Keratinocyte (primary cell): ENCODE measurements at regions not wholly inside any gene's neighbourhood (a gene's known extent, or its start where the extent isn't known, plus 50 kb on each side); places are given as distances from the start of the nearest gene placed in this dataset.

Experiments
- DNase-seq: peaks from one replicate; pipeline ENCODE4 v3.0.0-alpha.2; 2011; ENCODE audit warnings: low read depth, missing footprints, low spot score
- FAIRE-seq: peaks from 2 replicates; lab custom pipeline; 2011; peaks lifted over from hg19 to GRCh38; lab: Jason Lieb, UNC
- H2AFZ ChIP-seq: 2 replicates; pipeline ENCODE4 v1.6.0; 2012; ENCODE audit warnings: low read length, control low read depth, inconsistent platforms; ENCODE audit not compliant: control insufficient read depth
- H3K27ac ChIP-seq: 2 replicates; pipeline ENCODE4 v1.5.1; 2011; ENCODE audit warnings: low read length; ENCODE audit not compliant: control insufficient read depth, insufficient read depth
- H3K27me3 ChIP-seq: 3 replicates; pipeline ENCODE4 v1.6.0; 2011; ENCODE audit warnings: low read length; ENCODE audit not compliant: control insufficient read depth, insufficient read depth; ENCODE audit errors: extremely low read depth
- H3K36me3 ChIP-seq, 2 experiments: 2 replicates in 1 of 2; 3 replicates in 1 of 2; pipeline ENCODE4 v1.5.1; 2011; ENCODE audit warnings: low read length in 2 of 2, mild to moderate bottlenecking in 1 of 2; ENCODE audit not compliant: control insufficient read depth in 2 of 2, insufficient read depth in 2 of 2; ENCODE audit errors: extremely low read depth in 1 of 2
- H3K4me1 ChIP-seq: 3 replicates; pipeline ENCODE4 v1.5.1; 2011; ENCODE audit warnings: low read length; ENCODE audit not compliant: control insufficient read depth, insufficient read depth; ENCODE audit errors: extremely low read depth
- H3K4me2 ChIP-seq: 3 replicates; pipeline ENCODE4 v1.6.0; 2011; ENCODE audit warnings: low read depth, low read length; ENCODE audit not compliant: control insufficient read depth, insufficient read depth; ENCODE audit errors: extremely low read depth
- H3K4me3 ChIP-seq, 3 experiments: fragments of 200-600 bp in 1 of 3; sonication (generic) in 1 of 3; 2 replicates in 2 of 3; 3 replicates in 1 of 3; pipeline ENCODE4 v1.5.1; 2011 to 2016; ENCODE audit warnings: low read length in 3 of 3, mild to moderate bottlenecking in 3 of 3, control low read depth in 2 of 3, inconsistent platforms in 1 of 3, low read depth in 1 of 3, mixed read lengths in 1 of 3, mixed run types in 1 of 3, moderate library complexity in 1 of 3; ENCODE audit not compliant: control insufficient read depth in 2 of 3, insufficient read depth in 2 of 3; ENCODE audit errors: extremely low read depth in 1 of 3
- H3K79me2 ChIP-seq: 2 replicates; pipeline ENCODE4 v1.6.0; 2012; ENCODE audit warnings: low read length; ENCODE audit not compliant: control insufficient read depth, insufficient read depth
- H3K9ac ChIP-seq: 3 replicates; pipeline ENCODE4 v1.6.0; 2011; ENCODE audit warnings: low read length; ENCODE audit not compliant: control insufficient read depth, insufficient read depth; ENCODE audit errors: extremely low read depth
- H3K9me1 ChIP-seq: 3 replicates; pipeline ENCODE4 v1.6.0; 2011; ENCODE audit warnings: low read length; ENCODE audit not compliant: control insufficient read depth, insufficient read depth; ENCODE audit errors: extremely low read depth
- H3K9me3 ChIP-seq: 2 replicates; pipeline ENCODE4 v1.5.1; 2012; ENCODE audit warnings: low read depth, low read length; ENCODE audit not compliant: control insufficient read depth
- H4K20me1 ChIP-seq: 3 replicates; pipeline ENCODE4 v1.6.0; 2011; ENCODE audit warnings: low read length; ENCODE audit not compliant: control insufficient read depth, insufficient read depth; ENCODE audit errors: extremely low read depth
- EZH2 ChIP-seq: IDR thresholded peaks from one replicate; pipeline ENCODE4 v1.6.1; 2012; ENCODE audit warnings: inconsistent platforms, mild to moderate bottlenecking, low read length, moderate library complexity
- dilution Hi-C: fragments of 300-500 bp; cut with MboI; formaldehyde crosslinking; loops from one replicate; pipeline ENCODE4 v1.7.0; 2020; ENCODE audit warnings: low sequenced_read_pairs; ENCODE audit not compliant: extremely low pct_ligation_motif_present
- TF ChIP-seq, protein P1 (sequence below), 3 experiments: IDR thresholded peaks in 1 of 3; conservative IDR thresholded peaks in 1 of 3; optimal IDR thresholded peaks in 1 of 3; 2 replicates in 2 of 3; 3 replicates in 1 of 3; pipeline versions ENCODE3 to v1.5.1; 2011; ENCODE audit warnings: low read length in 3 of 3, mild to moderate bottlenecking in 3 of 3, moderate library complexity in 2 of 3, control low read depth in 1 of 3, inconsistent platforms in 1 of 3; ENCODE audit not compliant: insufficient read depth in 2 of 3; ENCODE audit errors: extremely low read depth in 1 of 3

DNA sequence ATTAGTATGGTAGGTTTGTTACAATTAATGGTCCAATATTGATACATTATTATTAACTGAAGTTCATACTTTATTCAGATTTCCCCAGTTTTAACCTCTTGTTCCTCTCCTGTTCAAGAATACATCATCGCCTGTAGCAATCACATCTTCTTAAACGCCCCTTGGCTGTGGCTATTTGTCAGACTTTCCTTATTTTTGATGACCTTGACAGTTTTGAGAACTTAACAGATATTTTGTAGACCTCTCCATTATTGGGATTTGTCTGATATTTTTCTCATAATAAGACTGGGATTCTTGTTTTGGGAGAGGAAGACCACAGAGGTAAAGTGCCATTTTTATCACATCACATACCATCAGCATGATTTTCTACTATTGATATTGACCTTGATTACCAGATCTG is 112.3 kb upstream of the MARCHF11 start:
- no peaks in the 10 kb centered on the region for H3K9me1 ChIP-seq
- no peak overlapping the region for H2AFZ ChIP-seq
- no peak overlapping the region for H3K27ac ChIP-seq
- no peak for TF ChIP-seq EZH2
- TF ChIP-seq, protein P1, sequence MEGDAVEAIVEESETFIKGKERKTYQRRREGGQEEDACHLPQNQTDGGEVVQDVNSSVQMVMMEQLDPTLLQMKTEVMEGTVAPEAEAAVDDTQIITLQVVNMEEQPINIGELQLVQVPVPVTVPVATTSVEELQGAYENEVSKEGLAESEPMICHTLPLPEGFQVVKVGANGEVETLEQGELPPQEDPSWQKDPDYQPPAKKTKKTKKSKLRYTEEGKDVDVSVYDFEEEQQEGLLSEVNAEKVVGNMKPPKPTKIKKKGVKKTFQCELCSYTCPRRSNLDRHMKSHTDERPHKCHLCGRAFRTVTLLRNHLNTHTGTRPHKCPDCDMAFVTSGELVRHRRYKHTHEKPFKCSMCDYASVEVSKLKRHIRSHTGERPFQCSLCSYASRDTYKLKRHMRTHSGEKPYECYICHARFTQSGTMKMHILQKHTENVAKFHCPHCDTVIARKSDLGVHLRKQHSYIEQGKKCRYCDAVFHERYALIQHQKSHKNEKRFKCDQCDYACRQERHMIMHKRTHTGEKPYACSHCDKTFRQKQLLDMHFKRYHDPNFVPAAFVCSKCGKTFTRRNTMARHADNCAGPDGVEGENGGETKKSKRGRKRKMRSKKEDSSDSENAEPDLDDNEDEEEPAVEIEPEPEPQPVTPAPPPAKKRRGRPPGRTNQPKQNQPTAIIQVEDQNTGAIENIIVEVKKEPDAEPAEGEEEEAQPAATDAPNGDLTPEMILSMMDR (optimal IDR thresholded peaks at IDR 0.05 in 1 of 3, IDR thresholded peaks at IDR 0.05 in 1 of 3, conservative IDR thresholded peaks at IDR 0.05 in 1 of 3; ENCODE audit: extremely low read depth in 1 of 3, insufficient read depth in 2 of 3, low read length in 3 of 3), result no peak
- dilution Hi-C loops, result no loop called here
- no peaks in the 10 kb centered on the region for H4K20me1 ChIP-seq
- H3K4me1 ChIP-seq, result no peaks in the 10 kb centered on the region
- H3K4me3 ChIP-seq, result no peak overlapping the region
- H3K9me3 ChIP-seq, result no peaks in the 10 kb centered on the region
- H3K79me2 ChIP-seq, result no peaks in the 10 kb centered on the region
- H3K27me3 ChIP-seq, result no peaks in the 10 kb centered on the region
- H3K9ac ChIP-seq, result no peak overlapping the region
- no peak overlapping the region for H3K4me2 ChIP-seq
- H3K36me3 ChIP-seq, result no peaks in the 10 kb centered on the region
- FAIRE-seq (no peak), DNase-seq (no peak)

DNA sequence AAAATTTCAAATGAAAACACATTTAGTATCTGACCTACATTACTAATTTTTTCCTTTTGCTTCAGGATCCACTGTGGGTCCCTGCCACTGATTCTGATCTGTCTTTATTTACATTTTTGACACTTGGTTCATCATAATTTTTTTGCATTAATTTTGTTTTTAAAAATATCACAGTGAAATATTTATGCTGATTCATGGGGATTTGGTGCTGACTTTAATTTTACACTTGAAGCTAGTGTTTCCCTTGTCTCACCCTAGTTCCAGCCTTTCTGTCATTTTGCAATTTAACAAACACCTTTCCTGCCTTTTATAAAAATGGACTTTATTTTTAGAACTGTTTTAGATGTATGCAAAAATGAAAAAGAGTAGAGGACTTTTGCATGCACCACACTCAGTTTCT is 111.9 kb upstream of the MARCHF11 start:
- H3K27me3 ChIP-seq, result no peaks in the 10 kb centered on the region
- H3K36me3 ChIP-seq, result no peaks in the 10 kb centered on the region
- no peak overlapping the region for H3K9ac ChIP-seq
- H3K4me2 ChIP-seq, result no peak overlapping the region
- no peaks in the 10 kb centered on the region for H3K79me2 ChIP-seq
- H3K9me3 ChIP-seq, result no peaks in the 10 kb centered on the region
- dilution Hi-C loops, result no loop called here
- no peak overlapping the region for H3K4me3 ChIP-seq
- no peaks in the 10 kb centered on the region for H4K20me1 ChIP-seq
- no peak overlapping the region for H2AFZ ChIP-seq
- TF ChIP-seq, protein P1 (optimal IDR thresholded peaks at IDR 0.05 in 1 of 3, IDR thresholded peaks at IDR 0.05 in 1 of 3, conservative IDR thresholded peaks at IDR 0.05 in 1 of 3; ENCODE audit: extremely low read depth in 1 of 3, insufficient read depth in 2 of 3, low read length in 3 of 3), result no peak
- TF ChIP-seq EZH2, result no peak
- H3K9me1 ChIP-seq, result no peaks in the 10 kb centered on the region
- H3K27ac ChIP-seq, result no peak overlapping the region
- FAIRE-seq, result no peak
- no peaks in the 10 kb centered on the region for H3K4me1 ChIP-seq
- no peak for DNase-seq
